8988T (cell line): ENCODE measurements at regions not wholly inside any gene's neighbourhood (a gene's known extent, or its start where the extent isn't known, plus 50 kb on each side); places are given as distances from the start of the nearest gene placed in this dataset.
"Not testable (repeated sequence)": the region's sequence is repeated elsewhere in the genome, so short reads cannot be mapped to it uniquely, and the experiment has no call there.

Source experiments
- DNase-seq: peaks from one replicate; pipeline ENCODE4 v3.0.0; 2011

DNA sequence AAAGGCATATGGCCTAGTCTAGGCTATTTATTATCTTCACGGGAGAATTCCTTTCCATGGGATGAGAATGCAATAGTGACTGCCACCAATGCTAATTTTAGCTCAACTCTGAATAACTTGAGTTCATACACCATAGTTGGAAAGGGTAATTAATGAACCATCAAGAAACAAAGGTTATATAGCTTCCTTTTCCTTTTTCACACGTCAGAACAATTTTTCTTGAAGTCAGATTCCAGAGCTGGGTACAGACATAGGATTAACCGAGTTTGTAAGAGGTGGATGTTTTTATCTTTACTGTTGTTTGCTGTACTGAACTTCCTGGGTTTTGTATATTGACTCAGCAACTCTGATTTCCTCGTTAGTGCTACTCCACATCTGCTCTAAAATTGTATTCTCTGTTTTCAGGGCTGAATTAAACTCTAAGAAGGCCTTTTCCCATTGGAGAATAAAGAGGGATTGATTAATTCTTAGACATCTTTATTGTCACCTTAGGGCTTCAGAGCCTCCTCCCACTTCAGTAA, 262.0 kb downstream of the NUF2 start:
- DNase-seq: no peak

DNA sequence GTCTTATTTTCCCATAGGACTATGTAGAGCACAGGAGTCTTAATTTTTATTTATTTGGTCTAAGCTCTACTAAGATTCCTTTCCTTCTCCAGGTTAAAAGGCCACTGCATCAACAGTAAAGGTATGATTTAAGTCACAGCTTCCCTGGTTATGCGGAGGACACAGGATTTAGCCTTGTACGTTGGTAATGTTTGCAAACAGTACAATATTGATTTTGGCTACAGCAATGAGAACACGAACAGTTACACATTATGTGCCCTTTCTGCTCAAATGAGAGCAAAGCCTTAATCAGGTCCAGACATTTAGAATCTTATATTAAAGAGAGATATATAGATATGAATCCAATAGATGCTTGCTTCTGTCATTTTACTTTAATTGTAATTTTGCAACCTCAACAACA, 264.0 kb downstream of the NUF2 start:
- no peak for DNase-seq

GRCh38 chr1:163588796-163589195, 267.0 kb downstream of the NUF2 start:
- DNase-seq: no peak

GRCh38 chr1:163589735-163590134, 268.0 kb downstream of the NUF2 start:
- DNase-seq: no peak

DNA sequence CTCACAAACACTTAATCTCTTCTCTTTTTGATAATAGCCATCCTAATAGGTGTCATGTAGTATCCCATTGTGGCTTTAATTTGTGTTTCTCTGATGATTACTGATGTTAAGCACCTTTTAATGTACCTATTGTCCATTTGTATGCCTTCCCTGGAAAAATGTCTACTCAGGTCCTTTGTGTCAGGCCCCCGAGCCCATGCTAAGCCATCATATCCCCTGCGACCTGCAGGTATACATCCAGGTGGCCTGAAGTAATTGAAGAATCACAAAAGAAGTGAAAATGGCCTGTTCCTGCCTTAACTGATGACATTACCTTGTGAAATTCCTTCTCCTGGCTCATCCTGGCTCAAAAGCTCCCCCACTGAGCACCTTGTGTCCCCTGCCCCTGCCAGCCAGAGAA, 269.4 kb downstream of the NUF2 start:
- not testable (repeated sequence) for DNase-seq

- DNase-seq: not testable (repeated sequence)
Observed at GRCh38 chr1:163592623-163593022, 270.9 kb downstream of the NUF2 start.

GRCh38 chr1:163596106-163596505, 274.4 kb downstream of the NUF2 start:
- not testable (repeated sequence) for DNase-seq

DNA sequence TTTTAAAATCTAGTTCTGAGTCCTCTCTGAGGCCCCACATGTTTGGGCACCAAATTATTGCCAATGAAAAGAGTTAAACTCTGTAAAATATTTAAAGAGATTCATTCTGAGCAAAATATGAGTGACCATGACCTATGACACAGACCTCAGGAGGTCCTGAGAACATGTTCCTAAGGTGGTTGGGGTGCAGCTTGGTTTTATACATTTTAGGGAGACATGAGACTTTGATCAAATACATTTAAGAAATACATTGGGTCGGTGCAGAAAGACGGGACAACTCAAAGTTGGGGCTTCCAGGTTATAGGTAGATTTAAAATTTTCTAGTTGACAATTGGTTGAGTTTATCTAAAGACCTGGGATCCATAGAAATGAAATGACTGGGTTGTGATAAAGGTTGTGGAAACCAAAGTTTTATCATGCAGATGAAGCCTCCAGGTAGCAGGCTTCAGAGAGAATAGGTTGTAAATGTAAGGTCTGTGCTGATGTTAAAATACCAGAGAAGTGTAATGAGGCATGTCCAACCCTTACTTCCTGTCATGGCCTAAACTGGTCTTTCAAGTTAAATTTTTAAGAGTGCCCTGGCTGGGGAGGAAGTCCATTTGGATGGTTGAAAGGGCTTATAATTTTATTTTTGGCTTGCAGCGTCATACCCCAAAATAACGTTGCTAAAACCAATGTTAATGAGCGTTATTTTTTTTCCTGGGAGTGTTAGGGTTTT, 274.9 kb downstream of the NUF2 start:
- DNase-seq: no peak

DNA sequence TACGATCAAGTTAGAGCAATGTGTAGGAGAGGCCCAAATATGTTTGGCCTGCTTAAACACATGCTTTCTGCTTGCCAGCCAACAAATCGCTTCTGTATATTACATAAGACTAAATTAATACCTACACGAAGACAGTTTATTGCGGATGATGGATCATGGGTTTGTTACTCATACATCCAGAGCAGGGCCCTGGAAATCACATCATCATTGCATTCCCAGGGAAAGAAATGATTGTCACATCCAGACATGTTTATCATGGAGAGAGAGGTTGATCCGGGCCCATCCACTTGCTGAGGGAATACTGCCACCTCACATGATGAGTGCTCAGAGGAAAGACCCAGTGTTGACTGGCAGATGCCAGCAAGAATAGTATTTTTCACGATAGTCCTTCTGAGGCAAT, 282.6 kb downstream of the NUF2 start:
- DNase-seq: no peak

GRCh38 chr1:163604896-163605295, 283.1 kb downstream of the NUF2 start:
- DNase-seq: no peak

- DNase-seq: no peak
Observed at GRCh38 chr1:163608979-163609378, 287.2 kb downstream of the NUF2 start.

DNA sequence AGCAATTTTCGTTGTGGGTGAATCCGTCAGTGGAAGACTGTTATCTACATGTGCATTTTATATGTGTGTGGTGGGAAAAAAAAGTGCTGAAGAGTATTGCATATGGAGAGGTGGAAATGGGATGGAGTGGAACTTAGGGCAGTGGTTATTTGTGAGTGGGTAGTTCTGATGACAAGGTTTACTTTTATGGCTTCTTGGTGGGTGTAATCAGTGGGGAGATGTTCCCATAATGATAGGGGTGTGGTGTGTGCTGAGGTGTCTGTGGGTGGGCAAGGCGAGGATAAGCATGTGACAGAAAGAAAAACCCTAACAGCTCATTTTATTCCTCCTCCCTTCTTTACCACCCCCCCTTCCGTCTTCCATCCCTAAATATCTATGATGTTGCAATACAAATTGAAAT, 288.1 kb downstream of the NUF2 start:
- no peak for DNase-seq

GRCh38 chr1:163610486-163610885, 288.7 kb downstream of the NUF2 start:
- no peak for DNase-seq

DNA sequence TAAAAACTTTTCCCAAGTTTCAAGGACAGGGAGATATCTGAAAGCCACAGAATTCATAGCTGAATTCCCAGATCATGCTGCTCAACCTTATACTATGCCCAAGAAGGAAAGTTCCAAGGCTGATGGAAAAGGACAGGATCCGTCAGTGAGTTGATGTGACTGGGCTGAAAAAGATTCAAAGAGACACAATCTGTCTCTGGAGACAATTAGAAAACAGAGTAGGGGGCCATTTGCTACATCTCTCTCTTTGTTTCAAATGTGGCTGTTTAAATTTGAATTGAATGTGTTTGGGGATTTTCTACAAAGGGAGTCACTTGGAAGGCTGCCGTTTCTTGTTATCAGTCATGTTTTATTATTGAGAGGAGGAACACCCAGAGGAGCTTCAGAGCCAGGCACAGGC, 292.6 kb downstream of the NUF2 start:
- DNase-seq: no peak

- DNase-seq: no peak
Observed at GRCh38 chr1:163628034-163628773, 306.4 kb downstream of the NUF2 start.

DNA sequence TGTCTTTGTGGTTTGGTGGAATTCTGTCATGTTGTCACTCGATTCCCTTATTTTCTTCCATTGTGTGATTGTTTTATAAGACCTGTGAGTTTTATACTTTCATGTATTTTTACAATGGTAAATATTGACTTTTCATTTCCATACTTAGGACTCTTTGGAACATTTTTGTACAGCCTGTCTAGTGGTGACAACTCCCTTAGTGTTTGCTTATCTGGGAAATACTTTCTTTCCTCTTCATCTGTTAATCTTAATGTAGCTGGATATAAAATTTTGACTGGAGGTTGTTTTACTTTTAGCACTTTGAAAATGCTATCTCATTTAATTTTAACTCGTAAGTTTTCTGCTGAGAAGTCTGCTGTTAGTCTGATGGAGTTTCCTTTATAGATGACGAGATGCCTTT, 310.5 kb downstream of the NUF2 start:
- no peak for DNase-seq

DNA sequence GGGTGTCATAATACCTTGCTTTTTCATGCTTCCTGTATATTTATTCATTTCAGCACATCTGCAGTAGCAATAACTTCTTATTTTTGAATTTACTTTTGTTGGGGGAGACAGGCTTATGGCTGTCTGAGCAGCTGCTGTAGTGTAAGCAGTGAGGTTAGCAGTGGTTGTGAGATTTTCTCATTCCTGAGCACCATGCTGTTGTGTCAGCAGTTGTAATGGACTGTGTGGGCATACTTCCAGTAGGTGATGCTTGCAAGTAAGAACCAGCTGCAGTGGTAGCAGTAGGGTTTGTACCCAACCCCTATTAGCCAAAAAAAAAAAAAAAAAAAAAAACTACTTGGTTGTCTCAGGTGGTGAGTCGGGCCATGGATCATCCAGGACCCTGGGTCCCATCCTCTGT, 311.6 kb downstream of the NUF2 start:
- DNase-seq: no peak

DNA sequence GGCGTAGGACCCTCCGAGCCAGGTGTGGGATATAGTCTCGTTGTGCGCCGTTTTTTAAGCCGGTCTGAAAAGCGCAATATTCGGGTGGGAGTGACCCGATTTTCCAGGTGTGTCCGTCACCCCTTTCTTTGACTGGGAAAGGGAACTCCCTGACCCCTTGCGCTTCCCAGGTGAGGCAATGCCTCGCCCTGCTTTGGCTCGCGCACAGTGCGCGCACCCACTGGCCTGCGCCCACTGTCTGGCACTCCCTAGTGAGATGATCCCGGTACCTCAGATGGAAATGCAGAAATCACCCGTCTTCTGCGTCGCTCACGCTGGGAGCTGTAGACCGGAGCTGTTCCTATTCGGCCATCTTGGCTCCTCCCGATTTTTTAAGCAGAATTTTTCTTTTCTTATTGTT, 323.9 kb downstream of the NUF2 start:
- not testable (repeated sequence) for DNase-seq

- DNase-seq: no peak
Observed at GRCh38 chr1:163650624-163651023, 328.9 kb downstream of the NUF2 start.

DNA sequence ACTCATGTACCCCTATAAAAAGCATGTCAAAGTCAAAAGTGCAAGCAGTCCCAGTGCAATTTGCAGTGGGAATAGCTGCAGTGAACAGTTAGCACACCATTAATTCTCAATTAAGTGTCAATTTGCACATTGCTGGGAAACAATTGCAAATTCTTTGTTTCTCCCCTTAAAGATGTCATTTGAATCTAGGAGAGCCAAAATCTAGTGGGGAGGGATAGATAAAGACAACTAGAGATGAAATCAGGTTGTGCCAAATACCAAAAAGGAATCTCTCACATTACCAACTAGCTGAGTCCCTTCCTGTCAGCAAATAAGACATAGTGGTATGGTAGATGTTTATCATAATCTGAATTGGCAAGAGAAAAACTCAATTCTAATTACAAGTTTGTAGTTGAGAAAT, 330.7 kb downstream of the NUF2 start:
- DNase-seq: no peak

DNA sequence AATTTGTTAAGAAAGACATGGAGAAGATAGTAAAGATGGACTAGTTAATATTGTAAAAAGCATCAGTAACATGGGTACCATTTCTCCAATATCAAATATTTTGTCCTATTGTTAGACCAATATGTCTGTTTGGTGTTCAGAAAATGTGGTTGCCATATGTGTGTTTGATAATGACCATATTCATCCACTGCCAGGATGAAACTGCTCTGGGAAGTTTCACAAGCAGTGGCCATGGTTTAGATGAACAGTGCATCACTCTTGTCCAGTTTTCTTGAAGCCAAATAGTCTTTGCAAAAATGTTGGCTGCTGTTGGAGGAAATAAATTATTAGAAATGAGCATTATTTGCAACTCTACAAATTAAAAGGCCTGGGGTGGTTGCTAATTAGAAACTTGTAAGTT, 333.8 kb downstream of the NUF2 start:
- no peak for DNase-seq

DNA sequence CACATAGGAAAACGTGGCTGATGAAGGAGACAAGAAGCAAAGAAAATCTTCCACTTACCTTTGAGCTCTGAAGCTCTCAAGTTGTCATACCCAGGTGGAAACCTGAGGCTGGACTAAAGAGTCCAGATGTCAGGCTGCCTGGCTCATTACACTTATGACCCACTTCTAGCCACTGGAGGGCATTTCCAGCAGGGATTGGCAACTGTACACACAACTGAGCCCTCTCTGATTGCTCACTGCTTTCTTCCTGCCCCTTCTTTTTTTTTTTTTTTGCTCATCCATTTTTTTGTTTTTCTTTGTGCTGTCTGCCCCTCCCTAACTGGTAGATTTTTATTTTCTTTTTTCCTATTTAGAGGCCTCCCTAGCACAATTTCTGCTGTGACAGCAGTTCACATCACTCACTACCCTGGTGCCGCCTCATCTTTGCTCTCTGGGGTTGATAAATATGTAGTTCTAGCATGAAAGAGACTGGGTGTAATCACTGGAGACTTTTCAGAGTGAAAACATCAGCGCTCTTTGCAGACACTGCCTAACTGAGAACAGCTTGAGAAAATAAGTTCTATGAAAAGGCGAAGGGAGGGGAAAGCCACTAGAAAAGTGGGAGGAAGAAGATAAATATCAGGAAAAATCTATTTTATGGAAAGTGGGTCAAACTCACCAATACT, 334.5 kb downstream of the NUF2 start:
- no peak for DNase-seq

DNA sequence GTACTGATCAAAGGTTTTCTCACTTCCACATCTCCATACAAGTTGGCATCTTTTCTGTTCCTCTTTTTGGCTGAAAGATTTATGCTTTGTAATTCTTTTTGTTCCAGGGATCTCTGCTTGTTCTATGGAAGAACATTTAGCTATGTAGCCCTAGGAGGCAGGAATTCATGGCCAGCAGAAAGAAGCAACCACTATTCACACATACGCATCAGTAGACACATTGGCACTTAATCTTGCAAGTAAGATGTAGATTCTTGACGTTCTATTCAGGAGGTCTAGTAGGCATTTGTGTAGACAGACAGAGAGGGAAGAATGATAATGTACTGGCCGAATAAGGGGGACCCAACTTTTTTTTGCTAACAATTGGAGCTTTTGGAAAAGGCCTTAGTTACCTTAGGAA, 336.0 kb downstream of the NUF2 start:
- no peak for DNase-seq

GRCh38 chr1:163661391-163661790, 339.6 kb downstream of the NUF2 start:
- no peak for DNase-seq
